Cardiac septum (tissue), 1 donor: ENCODE measurements at regions not wholly inside any gene's neighbourhood (a gene's known extent, or its start where the extent isn't known, plus 50 kb on each side); places are given as distances from the start of the nearest gene placed in this dataset.

Experiments used
- DNase-seq: peaks from one replicate; pipeline ENCODE4 v3.0.0-alpha.2; 2020; ENCODE audit warnings: low spot score
- intact Hi-C: fragments of 100-400 bp; cut with DNase I; formaldehyde crosslinking; loops from one replicate; pipeline ENCODE4 v1.14.0; 2022
- donor health status: DM: no; HTN: no; CAD: no.

- DNase-seq = no peak
- intact Hi-C loops = no loop called here
Measured at GRCh38 chr17:69757688-69758430, 317.2 kb upstream of the KCNJ16 start.

GRCh38 chr17:69760562-69760961, 314.5 kb upstream of the KCNJ16 start:
- intact Hi-C loops = no loop called here
- DNase-seq = no peak

GRCh38 chr17:69761011-69761410, 314.0 kb upstream of the KCNJ16 start:
- intact Hi-C loops = no loop called here

GRCh38 chr17:69761767-69762321, 313.2 kb upstream of the KCNJ16 start:
- intact Hi-C loops = no loop called here
- DNase-seq = no peak

More at GRCh38 chr17:69761011-69761410, 314.0 kb upstream of the KCNJ16 start:
- DNase-seq = no peak

GRCh38 chr17:69762359-69762758, 312.7 kb upstream of the KCNJ16 start:
- intact Hi-C loops = no loop called here
- no peak for DNase-seq

- intact Hi-C loops = no loop called here
- no peak for DNase-seq
Measured at GRCh38 chr17:69762766-69763165, 312.3 kb upstream of the KCNJ16 start.

GRCh38 chr17:69763503-69763902, 311.5 kb upstream of the KCNJ16 start:
- intact Hi-C loops = no loop called here
- DNase-seq = no peak

- intact Hi-C loops = no loop called here
Measured at GRCh38 chr17:69764146-69764545, 310.9 kb upstream of the KCNJ16 start.

GRCh38 chr17:69769050-69769449, 306.0 kb upstream of the KCNJ16 start:
- no peak for DNase-seq
- intact Hi-C loops = no loop called here

More at GRCh38 chr17:69764146-69764545, 310.9 kb upstream of the KCNJ16 start:
- DNase-seq = no peak

- intact Hi-C loops = no loop called here
- DNase-seq = no peak
Measured at GRCh38 chr17:69773081-69773480, 301.9 kb upstream of the KCNJ16 start.

GRCh38 chr17:69779378-69780214, 295.4 kb upstream of the KCNJ16 start:
- no peak for DNase-seq
- intact Hi-C loops = no loop called here

- intact Hi-C loops = no loop called here
- no peak for DNase-seq
Measured at GRCh38 chr17:69783865-69784264, 291.2 kb upstream of the KCNJ16 start.

- DNase-seq = no peak
- intact Hi-C loops = no loop called here
Measured at GRCh38 chr17:69788957-69789356, 286.1 kb upstream of the KCNJ16 start.

- DNase-seq = no peak
- intact Hi-C loops = no loop called here
Measured at GRCh38 chr17:69796078-69796477, 278.9 kb upstream of the KCNJ16 start.

GRCh38 chr17:69800870-69801269, 274.2 kb upstream of the KCNJ16 start:
- intact Hi-C loops = no loop called here
- DNase-seq = no peak

GRCh38 chr17:69801368-69801767, 273.7 kb upstream of the KCNJ16 start:
- no peak for DNase-seq
- intact Hi-C loops = no loop called here

GRCh38 chr17:69802045-69802740, 272.8 kb upstream of the KCNJ16 start:
- intact Hi-C loops = no loop called here
- DNase-seq = no peak

GRCh38 chr17:69809331-69809730, 265.7 kb upstream of the KCNJ16 start:
- intact Hi-C loops = no loop called here
- no peak for DNase-seq

GRCh38 chr17:69810326-69810965, 264.6 kb upstream of the KCNJ16 start:
- DNase-seq = no peak
- intact Hi-C loops = no loop called here
